DND-41 (cell line): ENCODE measurements at regions not wholly inside any gene's neighbourhood (a gene's known extent, or its start where the extent isn't known, plus 50 kb on each side); places are given as distances from the start of the nearest gene placed in this dataset.

Experiments
- ATAC-seq: fragments of 200-7000 bp; cut with Tn5 transposase; 3 replicates; pipeline ENCODE4 v1.9.1; 2021; ENCODE audit warnings: low read depth; ENCODE audit not compliant: insufficient read depth
- DNase-seq: peaks from one replicate; pipeline ENCODE4 v3.0.0-alpha.2; 2020
- H2AFZ ChIP-seq: 2 replicates; pipeline ENCODE4 v1.6.0; 2012; ENCODE audit warnings: low read depth, low read length
- H3K27ac ChIP-seq: 2 replicates; pipeline ENCODE4 v1.5.1; 2012; ENCODE audit warnings: low read length, inconsistent platforms
- H3K27me3 ChIP-seq: fragments of 200-600 bp; sonication (generic); 2 replicates; pipeline ENCODE4 v1.6.0; 2012; ENCODE audit warnings: low read length, mild to moderate bottlenecking, inconsistent platforms; ENCODE audit not compliant: insufficient read depth, poor library complexity
- H3K36me3 ChIP-seq: 2 replicates; pipeline ENCODE4 v1.5.1; 2012; ENCODE audit warnings: low read length, inconsistent platforms; ENCODE audit not compliant: insufficient read depth
- H3K4me1 ChIP-seq: 2 replicates; pipeline ENCODE4 v1.5.1; 2012; ENCODE audit warnings: mild to moderate bottlenecking, low read length; ENCODE audit not compliant: insufficient read depth
- H3K4me2 ChIP-seq: 2 replicates; pipeline ENCODE4 v1.6.0; 2012; ENCODE audit warnings: mild to moderate bottlenecking, moderate library complexity, low read length, inconsistent platforms; ENCODE audit not compliant: insufficient read depth
- H3K4me3 ChIP-seq, 2 experiments: fragments of 200-600 bp in 1 of 2; shearing (Covaris generic) in 1 of 2; 2 replicates each; pipeline ENCODE4 v1.5.1; 2012 to 2016; ENCODE audit warnings: inconsistent platforms in 2 of 2, low read length in 2 of 2, mild to moderate bottlenecking in 2 of 2, low read depth in 1 of 2, moderate library complexity in 1 of 2
- H3K79me2 ChIP-seq: 2 replicates; pipeline ENCODE4 v1.6.0; 2012; ENCODE audit warnings: low read length, inconsistent platforms; ENCODE audit not compliant: insufficient read depth
- H3K9ac ChIP-seq: 2 replicates; pipeline ENCODE4 v1.6.0; 2012; ENCODE audit warnings: low read depth, mild to moderate bottlenecking, inconsistent platforms, low read length, moderate library complexity
- H3K9me3 ChIP-seq: 2 replicates; pipeline ENCODE4 v1.5.1; 2012; ENCODE audit warnings: low read length, moderate library complexity, mild to moderate bottlenecking, inconsistent platforms; ENCODE audit not compliant: insufficient read depth, severe bottlenecking
- H4K20me1 ChIP-seq: 2 replicates; pipeline ENCODE4 v1.6.0; 2012; ENCODE audit warnings: low read length; ENCODE audit not compliant: insufficient read depth
- EZH2 ChIP-seq: IDR thresholded peaks from 3 replicates; pipeline ENCODE4 v1.6.1; 2012; ENCODE audit warnings: borderline replicate concordance, low read depth, mild to moderate bottlenecking, moderate library complexity, low read length, inconsistent platforms; ENCODE audit not compliant: severe bottlenecking
- TF ChIP-seq, protein P1 (sequence below): IDR thresholded peaks from 2 replicates; pipeline ENCODE4 v1.5.1; 2012; ENCODE audit warnings: borderline replicate concordance, low read length, moderate library complexity, mild to moderate bottlenecking; ENCODE audit not compliant: poor library complexity, severe bottlenecking; ENCODE audit errors: extremely low read depth

DNA sequence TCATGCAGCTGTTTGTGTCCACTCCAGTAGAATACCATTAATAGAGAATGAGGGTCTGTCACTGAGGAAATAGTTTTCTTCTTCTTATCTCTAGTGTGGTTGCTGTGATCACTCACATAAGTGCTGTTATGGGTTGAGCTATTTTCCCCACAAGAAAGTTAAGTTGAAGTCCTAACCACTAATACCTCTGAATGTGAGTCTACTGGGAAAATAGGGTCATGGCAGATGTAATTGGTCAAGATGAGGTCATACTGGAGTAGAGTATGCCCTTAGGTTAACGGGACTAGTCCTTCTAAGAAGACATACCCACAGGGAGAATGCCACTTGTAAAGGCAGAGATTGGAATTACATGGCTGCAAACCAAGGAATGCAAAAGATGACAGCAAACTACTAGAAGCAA lies 70.5 kb upstream of the COL24A1 start:
- H3K4me3 ChIP-seq = no peak overlapping the region
- TF ChIP-seq EZH2 = no peak
- TF ChIP-seq, protein P1, sequence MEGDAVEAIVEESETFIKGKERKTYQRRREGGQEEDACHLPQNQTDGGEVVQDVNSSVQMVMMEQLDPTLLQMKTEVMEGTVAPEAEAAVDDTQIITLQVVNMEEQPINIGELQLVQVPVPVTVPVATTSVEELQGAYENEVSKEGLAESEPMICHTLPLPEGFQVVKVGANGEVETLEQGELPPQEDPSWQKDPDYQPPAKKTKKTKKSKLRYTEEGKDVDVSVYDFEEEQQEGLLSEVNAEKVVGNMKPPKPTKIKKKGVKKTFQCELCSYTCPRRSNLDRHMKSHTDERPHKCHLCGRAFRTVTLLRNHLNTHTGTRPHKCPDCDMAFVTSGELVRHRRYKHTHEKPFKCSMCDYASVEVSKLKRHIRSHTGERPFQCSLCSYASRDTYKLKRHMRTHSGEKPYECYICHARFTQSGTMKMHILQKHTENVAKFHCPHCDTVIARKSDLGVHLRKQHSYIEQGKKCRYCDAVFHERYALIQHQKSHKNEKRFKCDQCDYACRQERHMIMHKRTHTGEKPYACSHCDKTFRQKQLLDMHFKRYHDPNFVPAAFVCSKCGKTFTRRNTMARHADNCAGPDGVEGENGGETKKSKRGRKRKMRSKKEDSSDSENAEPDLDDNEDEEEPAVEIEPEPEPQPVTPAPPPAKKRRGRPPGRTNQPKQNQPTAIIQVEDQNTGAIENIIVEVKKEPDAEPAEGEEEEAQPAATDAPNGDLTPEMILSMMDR = no peak
- H3K9ac ChIP-seq = no peak overlapping the region
- ATAC-seq (no peak), DNase-seq (no peak)
- no peak overlapping the region for H3K27ac ChIP-seq
- no peaks in the 10 kb centered on the region for H3K27me3 ChIP-seq
- no peaks in the 10 kb centered on the region for H3K9me3 ChIP-seq
- H4K20me1 ChIP-seq = no peaks in the 10 kb centered on the region
- H3K4me2 ChIP-seq = no peak overlapping the region
- H3K79me2 ChIP-seq = no peaks in the 10 kb centered on the region
- no peak overlapping the region for H2AFZ ChIP-seq
- no peaks in the 10 kb centered on the region for H3K36me3 ChIP-seq
- H3K4me1 ChIP-seq = peaks cover 6% of the 10 kb centered on the region; the same call in 1 of the 2 replicates

DNA sequence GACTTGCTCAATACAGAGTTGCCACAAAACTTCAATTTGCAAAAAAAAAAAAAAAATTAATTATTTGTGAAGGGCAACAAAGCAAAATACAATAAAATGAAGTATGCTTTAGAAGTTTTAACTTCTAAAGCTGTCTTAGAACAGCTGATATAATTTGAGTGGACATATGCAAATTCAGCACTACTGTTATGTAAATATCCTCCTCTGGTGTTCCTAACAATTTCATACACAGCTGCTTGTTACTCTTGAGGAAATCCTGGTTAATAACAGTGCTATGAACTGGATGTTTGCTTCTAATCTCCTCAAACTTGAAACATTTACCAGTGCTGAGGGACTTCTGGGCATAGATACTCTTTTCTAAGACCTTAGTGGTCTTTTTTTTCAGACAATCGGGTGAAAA lies 69.6 kb upstream of the COL24A1 start:
- Histone ChIP-seq H2AFZ (no peak overlapping the region), H3K79me2 (no peaks in the 10 kb centered on the region), H3K27me3 (no peaks in the 10 kb centered on the region), H3K4me2 (no peak overlapping the region), H3K9me3 (no peaks in the 10 kb centered on the region), H3K4me3 (no peak overlapping the region), H3K36me3 (no peaks in the 10 kb centered on the region), H3K27ac (no peak overlapping the region), H4K20me1 (no peaks in the 10 kb centered on the region), H3K9ac (no peak overlapping the region), H3K4me1 (peaks cover 6% of the 10 kb centered on the region; the same call in 1 of the 2 replicates)
- TF ChIP-seq EZH2 = no peak
- TF ChIP-seq, protein P1 = no peak
- no peak for DNase-seq
- ATAC-seq = no peak

DNA sequence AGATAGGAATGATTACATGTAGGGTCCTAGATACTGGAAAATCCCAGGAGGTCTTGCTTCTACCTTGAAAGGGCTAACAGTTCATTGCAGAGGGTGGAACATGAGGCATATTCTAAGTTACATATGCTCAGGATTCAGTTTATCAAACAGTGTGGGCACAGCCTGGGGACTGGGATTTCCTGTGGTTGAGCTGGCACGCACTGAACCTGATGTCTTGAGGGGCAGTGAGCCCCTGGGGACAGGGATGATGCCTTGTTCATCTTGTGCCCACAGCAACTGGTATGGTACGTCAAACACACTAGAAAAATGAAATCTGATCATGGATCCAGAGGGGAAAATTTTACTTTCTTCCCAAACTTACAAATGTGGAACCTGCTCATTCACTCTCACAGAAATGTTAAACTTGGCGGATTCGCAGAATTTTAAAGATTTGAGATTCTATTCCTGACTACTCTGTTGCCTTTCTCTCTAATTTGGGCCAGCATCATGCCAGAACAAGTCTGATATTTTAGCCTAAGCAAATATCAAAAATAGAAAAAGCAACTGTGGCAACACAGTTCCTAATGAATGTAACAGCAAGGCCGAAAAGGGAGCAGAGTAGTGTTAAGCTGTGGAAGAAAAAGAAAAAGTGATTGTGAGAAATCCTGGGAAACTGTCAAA lies 68.2 kb upstream of the COL24A1 start:
- no peaks in the 10 kb centered on the region for H3K36me3 ChIP-seq
- H3K4me1 ChIP-seq = peaks cover 6% of the 10 kb centered on the region; the same call in 1 of the 2 replicates
- no peak overlapping the region for H2AFZ ChIP-seq
- ATAC-seq = peak; percentile 47; the same call in 1 of the 3 replicates
- peak; percentile 9 for DNase-seq
- no peaks in the 10 kb centered on the region for H4K20me1 ChIP-seq
- no peaks in the 10 kb centered on the region for H3K27me3 ChIP-seq
- no peak overlapping the region for H3K4me3 ChIP-seq
- H3K9me3 ChIP-seq = no peaks in the 10 kb centered on the region
- H3K9ac ChIP-seq = no peak overlapping the region
- no peak overlapping the region for H3K4me2 ChIP-seq
- no peak overlapping the region for H3K27ac ChIP-seq
- no peaks in the 10 kb centered on the region for H3K79me2 ChIP-seq
- TF ChIP-seq, protein P1 = no peak
